Stimulated activated CD4-positive, alpha-beta T cell treated with anti-CD3 and anti-CD28 coated beads, TNF-alpha, amount 100 ng/mL, for 4 hours (primary cell): ENCODE measurements at regions not wholly inside any gene's neighbourhood (a gene's known extent, or its start where the extent isn't known, plus 50 kb on each side); places are given as distances from the start of the nearest gene placed in this dataset.

ENCODE experiments used
- DNase-seq, 3 experiments: peaks; one replicate each; pipeline ENCODE4 v3.0.0-alpha.2; 2020; ENCODE audit warnings: low read depth in 3 of 3

DNA sequence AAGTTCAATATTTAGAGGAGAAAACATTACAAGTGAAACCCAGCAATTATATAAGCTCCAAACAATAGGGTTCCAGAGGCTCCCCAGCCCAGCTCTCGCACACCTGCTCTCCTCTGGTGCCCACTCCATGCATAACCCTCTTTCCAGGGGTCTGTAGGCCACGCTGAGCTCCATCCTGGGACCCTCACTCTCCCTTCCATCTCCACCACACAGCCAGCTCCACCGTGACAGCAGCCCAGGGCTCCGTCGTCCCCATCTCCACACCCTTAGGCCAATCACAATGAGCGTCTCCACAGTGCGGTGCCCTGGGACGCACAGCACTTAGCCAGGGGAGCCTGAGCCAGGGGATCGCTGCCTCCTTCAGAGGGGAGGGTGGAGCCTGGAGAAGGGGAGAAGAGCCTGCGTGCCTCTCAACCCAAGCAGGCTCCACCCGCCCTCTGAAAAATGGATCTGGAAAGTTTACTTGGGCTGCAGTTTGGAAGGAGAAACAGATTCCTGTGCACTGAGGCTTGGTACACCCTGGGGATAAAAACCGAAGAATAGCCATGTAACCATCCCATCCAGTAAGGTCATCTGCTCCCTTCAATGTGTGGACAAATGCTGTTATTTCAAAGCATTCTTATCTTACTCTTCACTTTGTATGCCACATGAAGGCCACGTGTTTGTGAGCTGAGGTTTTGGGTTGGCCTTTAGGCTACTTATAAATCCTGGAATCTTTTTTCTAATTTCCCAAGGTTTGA, 72.4 kb upstream of the GGTLC1 start:
- no peak for DNase-seq

DNA sequence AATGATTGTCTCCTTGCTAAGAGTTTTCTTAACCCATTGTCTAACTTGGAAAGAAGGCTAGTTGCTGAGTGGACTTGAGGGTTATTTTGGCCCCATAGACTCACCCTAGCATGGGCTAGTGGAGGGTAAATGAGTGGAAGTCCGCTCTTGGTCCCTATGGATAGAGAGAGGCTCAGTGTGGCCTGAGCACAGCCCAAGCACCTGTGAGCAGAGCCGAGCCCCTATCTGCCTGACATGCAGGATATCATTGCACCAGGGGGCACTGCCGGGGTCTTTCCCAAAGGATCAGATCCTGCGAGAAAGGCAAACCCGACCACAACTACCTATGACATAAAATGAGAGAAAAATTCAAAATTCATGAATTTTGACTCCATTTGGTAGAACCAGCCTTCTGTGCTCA, 70.6 kb upstream of the GGTLC1 start:
- DNase-seq: no peak

GRCh38 chr20:24056491-24056890, 67.9 kb upstream of the GGTLC1 start:
- no peak for DNase-seq

DNA sequence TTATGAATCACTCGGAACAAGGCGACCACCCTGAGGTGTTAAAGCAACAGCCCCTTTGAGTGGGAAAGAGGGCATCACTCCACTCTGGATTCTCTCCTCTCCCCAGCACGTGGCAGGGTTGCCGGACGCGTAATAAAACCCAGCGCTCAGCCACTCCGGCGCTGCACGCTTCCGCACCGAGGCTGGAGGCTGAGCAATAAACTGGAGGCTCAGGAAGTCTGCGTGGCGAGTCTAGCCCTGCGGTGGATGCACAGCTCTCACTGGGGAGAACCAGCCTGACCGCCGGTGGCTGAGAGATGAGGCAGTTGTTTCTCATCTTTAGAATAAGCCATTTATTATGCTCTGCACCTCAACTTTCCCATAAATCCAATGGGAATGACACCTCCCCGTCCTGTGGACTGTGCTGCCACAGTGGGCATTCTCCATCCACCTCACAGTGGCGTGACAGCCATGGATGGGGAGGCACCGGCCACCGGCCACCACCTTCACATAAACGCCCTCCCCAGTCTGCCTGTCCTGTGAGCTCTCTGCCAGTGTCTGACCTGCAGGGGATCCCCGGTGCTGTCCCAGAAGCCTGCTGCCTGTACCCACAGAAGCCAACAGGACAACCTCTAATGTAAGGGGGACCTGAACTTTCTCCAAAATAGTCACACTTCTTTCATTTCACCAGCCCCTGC, 64.2 kb upstream of the GGTLC1 start:
- DNase-seq: no peak

DNA sequence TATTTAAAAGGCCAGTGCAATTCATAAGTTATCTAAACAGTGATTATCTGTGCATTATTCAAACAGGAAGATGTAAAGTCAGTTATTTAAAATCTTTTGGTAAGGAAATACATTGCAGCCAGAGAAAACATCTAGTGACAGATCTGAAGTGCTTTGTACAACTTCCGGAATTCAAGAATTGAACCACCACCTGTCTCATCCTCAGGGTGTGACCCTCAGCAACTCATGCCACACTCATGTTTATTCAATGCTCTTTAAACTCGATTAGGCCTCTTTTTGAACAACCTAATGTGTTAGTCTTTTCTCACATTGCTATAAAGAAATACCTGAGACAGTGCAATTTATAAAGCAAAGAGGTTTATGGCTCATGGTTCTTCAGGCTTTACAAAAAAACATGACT, 62.6 kb upstream of the GGTLC1 start:
- no peak for DNase-seq

- DNase-seq: no peak
These were observed 61.5 kb upstream of the GGTLC1 start for GRCh38 chr20:24050119-24050518.

DNA sequence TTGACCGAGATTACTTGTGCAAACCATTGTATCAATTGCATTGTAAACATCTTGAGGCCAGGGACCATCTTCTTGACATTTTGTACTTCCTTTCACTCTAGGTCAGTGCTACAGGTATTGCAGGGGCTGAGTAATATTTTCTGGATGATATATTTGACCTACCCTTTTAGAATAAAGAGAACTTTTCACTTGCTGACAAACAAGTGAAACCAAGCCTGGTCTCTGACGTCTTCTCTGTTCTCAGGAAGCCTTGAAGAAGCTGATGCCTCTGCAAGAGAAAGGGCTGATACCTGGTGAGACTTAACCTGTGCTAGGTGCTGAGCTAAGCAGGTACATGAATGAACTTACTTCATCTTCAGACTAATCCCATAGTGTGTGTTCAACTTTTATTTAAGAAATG, 60.5 kb upstream of the GGTLC1 start:
- no peak for DNase-seq

- DNase-seq: no peak
These were observed 59.5 kb upstream of the GGTLC1 start for GRCh38 chr20:24048024-24048611.

DNA sequence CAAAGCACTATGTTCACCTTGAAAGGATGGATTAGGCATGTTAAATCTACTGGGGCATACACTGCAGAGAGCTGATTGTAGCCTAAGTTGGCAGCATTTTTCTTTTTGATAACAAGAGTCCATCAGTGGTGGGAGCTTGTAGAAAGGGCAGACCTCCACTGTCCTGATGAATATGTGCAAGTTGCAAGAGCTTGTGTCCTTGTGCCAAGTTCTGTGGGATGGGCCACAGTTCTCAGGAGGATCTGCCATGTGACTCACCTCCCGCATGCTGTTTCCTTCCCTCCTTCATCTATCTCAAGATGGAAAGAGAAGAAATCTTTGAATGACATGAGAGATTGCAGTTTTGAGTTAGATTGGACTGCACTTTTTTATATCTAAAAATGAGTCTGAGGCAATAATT, 58.3 kb upstream of the GGTLC1 start:
- DNase-seq: no peak

GRCh38 chr20:24045621-24046318, 57.2 kb upstream of the GGTLC1 start:
- DNase-seq: no peak

GRCh38 chr20:24043294-24043693, 54.7 kb upstream of the GGTLC1 start:
- DNase-seq: no peak

DNA sequence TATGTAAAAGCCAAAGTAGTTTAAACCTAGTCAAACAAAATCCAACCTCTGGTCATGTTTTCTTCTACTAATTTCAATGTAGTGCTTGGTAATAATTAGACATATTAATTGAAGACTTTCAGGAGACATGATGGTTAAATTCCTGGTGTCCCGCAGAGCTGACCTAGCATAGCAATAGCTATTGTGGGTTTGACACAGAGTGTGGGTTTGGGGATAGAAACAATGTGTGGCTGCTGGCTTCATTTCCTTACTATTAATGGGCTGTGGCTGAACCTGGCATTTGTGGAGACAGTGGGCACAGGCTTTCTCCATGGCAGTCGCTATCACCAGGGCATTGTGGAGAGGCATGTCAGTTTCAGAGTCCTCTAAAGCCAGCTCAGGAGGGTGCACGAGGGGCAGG, 54.1 kb upstream of the GGTLC1 start:
- no peak for DNase-seq

GRCh38 chr20:24040896-24041459, 52.4 kb upstream of the GGTLC1 start:
- no peak for DNase-seq

DNA sequence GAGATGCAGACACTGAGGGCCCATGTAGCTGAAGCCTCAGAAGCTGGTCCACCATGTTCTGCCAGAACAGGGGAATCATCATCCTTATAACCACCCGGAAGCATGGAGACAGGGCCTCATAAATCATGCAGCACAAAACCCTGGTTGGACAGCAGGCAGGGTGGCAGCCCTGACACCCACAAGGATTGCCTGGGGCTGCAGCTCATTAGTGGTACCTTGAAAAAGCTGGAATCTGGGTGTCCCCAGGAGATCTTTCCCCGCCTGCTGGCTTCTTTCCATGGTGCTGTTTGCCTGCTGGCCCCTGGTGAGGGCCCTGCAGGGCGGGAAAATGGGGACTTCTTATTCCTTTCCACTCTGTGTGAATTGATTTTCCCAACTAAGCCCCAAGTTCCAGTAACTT, 50.6 kb upstream of the GGTLC1 start:
- DNase-seq: no peak
